ENCODE measurements at regions not wholly inside any gene's neighbourhood (a gene's known extent, or its start where the extent isn't known, plus 50 kb on each side); places are given as distances from the start of the nearest gene placed in this dataset.
"Not testable (repeated sequence)": the region's sequence is repeated elsewhere in the genome, so short reads cannot be mapped to it uniquely, and the experiment has no call there.

DNA sequence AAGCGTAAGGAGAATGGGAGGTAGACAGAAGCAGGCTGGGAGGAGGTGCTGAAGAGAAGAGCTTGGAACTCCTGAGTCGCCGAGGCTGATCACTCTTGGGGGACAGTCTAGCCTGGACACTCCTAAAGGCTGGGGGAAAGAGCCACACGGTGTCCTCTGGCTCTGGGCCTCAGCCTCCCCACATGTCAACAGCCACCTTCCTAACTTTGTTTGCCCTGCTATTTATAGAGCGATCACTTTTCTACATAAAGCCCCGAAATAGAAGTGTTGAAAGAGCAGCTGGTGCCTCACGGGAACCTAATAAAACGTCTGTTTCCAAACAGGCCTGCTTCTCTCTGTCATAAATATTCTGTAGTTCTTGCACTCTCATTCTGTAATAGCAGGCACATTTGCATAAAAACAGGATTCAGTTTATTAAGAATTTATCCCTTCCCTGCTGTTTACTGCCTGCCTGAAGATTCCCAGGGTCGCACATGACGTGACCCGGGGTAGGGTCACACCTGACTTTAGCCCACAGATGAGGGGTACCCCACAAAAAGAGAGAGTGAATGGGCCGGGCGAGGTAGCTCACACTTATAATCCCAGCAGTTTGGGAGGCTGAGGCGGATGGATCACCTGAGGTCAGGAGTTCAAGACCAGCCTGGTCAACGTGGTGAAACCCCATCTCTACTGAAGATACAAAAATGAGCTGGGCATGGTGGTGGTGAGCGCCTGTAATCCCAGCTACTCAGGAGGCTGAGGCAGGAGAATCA lies 212.5 kb downstream of the TOMM20 start:
- DNase-seq, result no peak

- DNase-seq, result no peak
Measured at GRCh38 chr1:234914606-234915290, 213.9 kb downstream of the TOMM20 start.

GRCh38 chr1:234913771-234914170 lies 214.9 kb downstream of the TOMM20 start:
- DNase-seq, result no peak

- no peak for DNase-seq
Measured at GRCh38 chr1:234913278-234913649, 215.4 kb downstream of the TOMM20 start.

DNA sequence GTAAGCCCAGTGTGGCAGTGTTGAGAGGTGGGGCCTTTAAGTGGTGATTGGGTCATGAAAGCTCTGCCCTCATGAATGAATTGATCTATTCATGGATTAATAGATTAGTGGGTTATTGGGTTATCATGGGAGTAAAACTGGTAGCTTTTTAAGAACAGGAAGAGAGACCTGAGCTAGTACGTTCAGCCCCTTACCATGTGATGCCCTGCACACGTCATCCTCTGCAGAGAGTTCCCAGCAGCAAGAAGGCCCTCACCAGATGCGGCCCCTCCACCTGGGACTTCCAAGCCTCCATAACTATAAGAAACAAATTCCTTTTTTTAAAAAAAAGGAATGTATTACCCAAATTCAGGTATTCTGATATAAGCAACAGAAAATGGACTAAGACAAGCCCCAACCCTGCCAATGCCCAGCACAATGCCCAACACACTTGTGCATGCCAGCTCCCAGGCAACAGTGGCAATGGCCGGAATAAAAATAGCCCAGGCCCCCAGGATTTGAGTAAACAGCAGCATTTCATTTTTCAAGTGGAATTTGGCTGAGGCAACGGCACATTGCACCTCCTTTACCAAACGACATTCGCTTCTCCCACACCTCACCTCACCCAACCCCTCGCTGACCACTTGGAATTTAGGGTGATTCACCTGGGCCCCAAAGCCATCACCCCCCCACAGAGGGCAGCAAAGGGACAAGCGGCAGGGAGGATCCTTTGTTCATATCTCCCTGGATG lies 215.9 kb downstream of the TOMM20 start:
- no peak for DNase-seq

GRCh38 chr1:234911787-234912186 lies 216.8 kb downstream of the TOMM20 start:
- peak; percentile 29 for DNase-seq

GRCh38 chr1:234911136-234911535 lies 217.5 kb downstream of the TOMM20 start:
- not testable (repeated sequence) for DNase-seq

DNA sequence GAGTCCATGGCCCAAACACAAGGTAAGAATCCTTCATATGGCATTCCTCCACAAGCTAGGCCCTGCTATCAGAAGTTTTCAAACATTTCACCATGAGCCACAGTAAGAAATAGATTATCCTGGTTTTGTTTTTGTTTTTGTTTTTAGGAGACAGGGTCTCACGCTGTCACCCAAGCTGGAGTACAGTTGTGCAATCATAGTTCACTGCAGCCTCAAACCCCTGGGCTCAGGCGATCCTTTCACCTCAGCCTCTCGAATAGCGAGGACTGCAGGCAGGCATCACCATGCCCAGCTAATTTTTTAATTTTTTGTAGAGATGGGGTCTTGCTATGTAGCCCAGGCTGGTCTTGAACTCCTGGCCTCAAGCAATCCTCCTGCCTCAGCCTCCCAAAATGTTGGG lies 218.8 kb downstream of the TOMM20 start:
- DNase-seq, result no peak

DNA sequence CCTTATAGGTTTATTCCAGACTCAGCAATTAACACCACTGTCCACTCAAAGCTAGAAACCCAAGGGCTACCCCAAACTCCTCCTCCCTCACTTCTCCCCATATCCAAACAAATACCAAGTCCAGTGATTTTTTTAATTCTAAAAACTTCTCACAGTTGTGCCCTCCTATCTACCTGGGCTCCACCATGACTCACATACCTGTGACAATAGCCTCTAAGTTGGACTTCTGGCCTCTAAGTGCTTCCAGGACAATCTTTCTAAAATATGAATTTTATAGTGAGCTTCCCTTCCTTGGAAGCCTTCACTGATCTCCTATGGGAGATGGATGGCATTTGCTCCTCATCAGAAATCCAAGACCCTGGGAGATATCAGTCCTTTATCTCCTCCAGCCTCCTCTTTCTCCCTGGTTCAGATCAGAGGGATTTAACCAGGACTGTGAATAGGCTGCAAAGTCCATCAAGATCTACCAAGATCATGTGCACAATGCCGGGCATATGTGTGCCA lies 219.3 kb downstream of the TOMM20 start:
- DNase-seq, result no peak

- no peak for DNase-seq
Measured at GRCh38 chr1:234908571-234908970, 220.1 kb downstream of the TOMM20 start.

DNA sequence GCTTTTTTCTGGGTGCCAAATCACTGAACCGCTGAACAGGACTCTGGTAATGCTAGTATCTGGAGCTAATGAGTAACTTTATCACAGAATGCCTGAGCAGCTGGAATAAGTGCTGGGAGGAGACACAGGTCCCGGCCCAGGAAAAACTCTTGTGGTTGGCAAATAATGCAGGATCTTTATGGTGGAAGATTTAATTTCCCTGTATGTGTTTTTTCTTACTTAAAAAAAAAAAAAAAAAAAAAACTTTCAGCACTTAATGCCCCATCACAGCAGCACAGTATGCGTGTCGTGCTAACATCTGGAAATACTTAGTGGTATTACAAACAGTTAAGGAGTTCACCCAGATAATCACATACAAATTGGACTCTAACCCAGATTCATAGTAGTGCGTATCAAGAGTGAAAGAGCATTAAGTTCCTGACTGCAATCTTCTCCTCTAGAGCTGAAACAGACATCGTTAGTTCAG lies 220.7 kb downstream of the TOMM20 start:
- no peak for DNase-seq

- no peak for DNase-seq
Measured at GRCh38 chr1:234907208-234907939, 221.3 kb downstream of the TOMM20 start.

- no peak for DNase-seq
Measured at GRCh38 chr1:234906654-234907053, 222.0 kb downstream of the TOMM20 start.

DNA sequence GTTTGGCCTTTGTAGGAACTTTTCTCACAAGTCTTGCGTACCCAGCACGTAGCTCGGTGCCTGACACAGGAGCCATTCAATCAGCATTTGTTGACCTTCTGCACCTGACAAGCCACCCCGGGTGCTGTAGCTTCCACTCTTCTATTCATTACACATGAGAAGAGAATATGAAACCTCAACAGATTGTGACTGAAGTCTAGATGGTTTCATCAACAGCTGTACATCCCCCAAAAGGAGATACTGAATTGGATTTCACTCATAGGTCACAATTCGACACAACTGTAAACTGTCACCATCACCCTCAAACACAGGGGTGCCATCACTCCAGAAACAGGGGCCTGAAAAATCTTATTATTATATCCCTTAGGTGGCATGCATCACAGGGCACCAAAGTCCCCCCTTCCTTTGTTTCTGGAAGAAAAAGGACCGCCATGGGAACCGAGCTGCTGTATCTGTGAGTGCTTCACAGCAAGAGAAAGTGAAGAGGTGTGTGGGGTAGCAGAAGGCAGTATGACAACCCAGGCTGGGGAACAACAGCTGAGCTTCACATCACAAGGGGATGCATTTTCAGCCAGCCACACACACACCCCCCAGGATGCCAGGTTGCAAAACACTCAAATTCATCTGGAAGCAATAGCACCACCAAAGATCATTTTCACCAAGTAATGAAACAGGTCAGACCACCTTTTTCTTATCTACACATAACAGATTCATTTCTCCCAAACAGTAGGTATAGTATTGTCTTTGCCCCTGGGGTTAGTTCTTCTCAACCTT lies 225.7 kb downstream of the TOMM20 start:
- DNase-seq, result no peak

GRCh38 chr1:234901491-234902049 lies 227.1 kb downstream of the TOMM20 start:
- DNase-seq, result no peak

DNA sequence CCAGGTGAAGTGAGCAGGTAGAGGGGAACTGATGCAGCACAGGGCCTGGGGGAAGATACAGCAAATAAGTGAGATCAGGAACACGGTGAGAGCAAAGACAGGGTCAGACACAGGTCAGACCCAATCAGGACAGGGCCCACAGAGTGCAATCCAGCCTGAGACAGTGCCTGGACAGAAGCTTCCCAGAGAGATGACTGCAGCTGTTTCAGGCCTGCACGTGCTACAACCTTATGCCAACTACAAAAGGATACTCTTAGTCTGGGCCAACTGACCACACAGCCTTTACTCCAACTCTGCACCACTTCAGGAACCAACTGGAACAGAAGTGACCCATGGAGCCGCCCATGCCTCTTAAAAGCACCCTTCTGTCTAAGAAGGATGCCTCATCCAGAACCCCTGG lies 228.0 kb downstream of the TOMM20 start:
- DNase-seq, result no peak

- DNase-seq, result no peak
Measured at GRCh38 chr1:234899730-234900072, 228.9 kb downstream of the TOMM20 start.

DNA sequence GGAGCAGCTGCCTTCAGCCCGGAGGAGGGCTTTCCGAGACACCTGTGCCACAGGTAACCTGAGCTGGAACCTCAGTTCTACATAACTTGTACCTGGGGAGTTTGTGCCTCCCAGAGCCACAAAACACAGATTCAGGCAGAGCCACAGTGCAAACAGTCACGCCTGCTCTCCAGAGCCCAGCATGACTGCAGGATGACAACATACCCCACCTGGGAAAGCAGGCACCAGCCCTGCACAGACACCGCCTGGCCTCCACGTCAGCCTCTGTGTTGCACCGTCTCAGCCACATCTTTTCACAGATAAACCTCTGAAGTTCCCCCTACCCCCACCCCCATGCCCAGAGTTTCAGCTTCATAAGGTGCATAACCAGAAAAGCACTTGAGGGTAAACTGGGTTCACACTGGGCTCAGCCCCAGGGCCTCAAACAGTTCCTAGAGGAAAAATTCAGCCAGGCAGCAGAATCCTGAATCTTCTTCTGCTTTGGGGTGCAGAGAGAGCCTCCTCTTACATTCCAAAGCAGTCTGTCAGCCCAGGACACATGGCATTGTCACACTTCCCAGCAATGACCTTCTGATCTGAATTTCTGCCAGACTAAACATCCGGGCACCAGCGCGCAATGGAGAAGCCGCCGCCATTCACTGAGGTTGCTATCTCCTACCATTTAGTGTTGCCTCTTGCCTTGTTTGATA lies 229.5 kb downstream of the TOMM20 start:
- no peak for DNase-seq

DNA sequence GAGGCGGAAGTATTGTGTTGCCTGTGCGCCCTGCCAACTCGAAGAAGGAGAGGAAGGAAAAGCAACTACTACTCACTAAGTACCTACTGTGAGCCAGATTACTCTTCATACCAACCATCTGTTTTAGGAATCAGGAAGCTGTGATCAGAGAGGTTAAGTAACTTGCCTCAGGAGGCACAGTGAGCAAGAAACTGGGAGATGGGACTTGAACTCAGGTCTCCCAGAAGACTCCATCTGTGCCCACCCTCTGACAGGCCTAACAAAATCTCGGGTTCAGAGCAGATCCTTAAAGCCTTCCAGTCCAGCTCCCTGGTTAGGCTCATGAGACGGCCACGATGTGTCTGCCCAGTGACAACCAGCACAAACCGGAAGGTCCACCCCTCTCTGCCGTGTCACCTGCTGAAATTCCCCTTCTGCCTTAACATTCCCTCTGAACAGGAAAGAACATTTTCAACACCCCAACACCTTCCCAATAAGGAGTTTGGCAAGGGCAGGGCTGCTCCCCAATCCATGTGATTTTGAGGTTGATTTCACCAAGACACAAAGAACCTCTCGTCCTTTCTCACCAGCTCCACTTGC lies 230.1 kb downstream of the TOMM20 start:
- DNase-seq, result no peak

- DNase-seq, result no peak
Measured at GRCh38 chr1:234897754-234898454, 230.7 kb downstream of the TOMM20 start.
